NCI-H524 treated with DMSO at 0.1 percent for 48 hours (cell line): ENCODE measurements at regions not wholly inside any gene's neighbourhood (a gene's known extent, or its start where the extent isn't known, plus 50 kb on each side); places are given as distances from the start of the nearest gene placed in this dataset.

Experiments used
- DNase-seq: peaks from one replicate; lab custom pipeline; 2025; lab: John Stamatoyannopoulos, UW

DNA sequence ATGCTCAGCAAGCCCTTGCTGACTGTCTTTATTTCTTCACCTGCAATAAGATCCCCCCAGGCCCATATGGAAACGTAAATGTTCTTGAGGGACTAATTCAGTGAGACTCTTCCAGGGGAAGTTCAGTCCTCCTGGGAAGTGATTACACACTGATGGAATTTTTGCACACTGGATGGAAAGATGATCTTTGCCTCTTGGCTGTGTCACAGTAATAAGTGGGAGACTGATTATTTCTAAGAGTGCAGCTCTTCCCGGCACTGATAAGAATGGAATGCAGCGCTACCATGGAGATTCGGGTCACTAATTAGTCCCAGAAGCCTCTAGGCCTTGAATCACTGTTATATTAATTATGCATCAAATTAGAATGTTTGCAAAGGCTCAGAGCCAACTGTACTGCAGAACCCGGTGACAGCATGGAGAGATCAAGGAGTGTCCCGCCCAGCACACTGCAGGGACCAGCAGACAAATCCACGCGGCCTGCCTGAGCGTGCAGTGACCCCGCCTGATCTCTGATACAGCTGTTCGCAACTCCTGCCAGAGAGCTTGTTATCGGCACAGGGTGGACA is 178.3 kb downstream of the SNX19 start:
- no peak for DNase-seq

DNA sequence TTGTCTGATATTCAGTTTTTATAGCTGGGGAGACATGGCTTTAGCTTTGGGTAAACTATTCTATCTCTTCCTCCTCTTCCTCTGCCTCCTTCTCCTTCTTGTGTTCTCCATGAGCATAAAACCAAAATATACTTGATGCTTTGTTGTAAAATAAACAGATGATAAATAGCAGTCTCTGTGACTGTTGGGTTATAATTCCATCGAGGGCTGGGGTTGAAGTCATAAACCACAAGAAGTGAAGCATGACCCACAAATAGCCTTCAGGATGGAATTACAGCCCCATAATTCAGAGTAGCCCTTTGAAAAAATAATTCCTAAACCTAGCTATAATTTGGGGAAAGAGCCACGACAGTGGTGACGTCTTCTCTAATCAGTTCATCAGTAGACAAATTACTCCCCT is 177.7 kb downstream of the SNX19 start:
- no peak for DNase-seq

DNA sequence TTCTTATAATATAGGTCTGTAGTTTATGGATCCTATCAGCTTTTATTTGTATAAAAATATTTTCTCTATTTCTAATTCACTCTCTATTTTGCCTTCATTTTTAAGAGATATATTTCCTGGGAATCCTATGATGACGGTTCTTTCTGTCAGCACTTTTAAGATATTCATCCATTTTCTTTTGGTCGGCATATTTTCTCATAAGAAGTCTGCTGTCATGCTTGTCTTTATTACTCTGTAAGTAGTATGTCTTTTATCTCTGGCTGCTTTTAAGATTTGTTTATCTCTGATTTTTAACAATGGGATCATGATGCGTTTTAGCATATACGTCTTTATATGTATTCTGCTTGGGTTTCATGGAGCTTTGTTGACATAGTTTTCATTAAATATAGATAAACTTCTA is 175.5 kb downstream of the SNX19 start:
- DNase-seq, result no peak

GRCh38 chr11:130744794-130745193 is 171.5 kb downstream of the SNX19 start:
- no peak for DNase-seq

DNA sequence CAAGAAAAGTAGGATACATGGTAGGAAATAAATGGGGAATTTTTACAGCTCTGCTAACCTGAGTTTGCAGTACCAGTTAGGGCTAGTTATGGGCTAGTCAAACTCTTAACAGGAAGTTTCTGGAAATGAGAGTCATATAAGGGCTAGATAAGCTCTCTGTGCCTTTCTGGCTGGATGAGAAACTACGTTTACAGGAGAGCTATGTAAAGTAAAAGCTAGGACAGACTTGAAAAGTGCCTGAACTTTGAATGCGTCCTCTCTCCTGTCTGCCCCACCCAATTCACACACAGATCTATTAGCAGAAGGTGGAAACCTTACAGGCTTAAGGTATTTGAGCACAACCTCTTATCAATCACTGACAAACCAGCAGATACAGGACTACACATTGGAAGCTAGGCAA is 167.1 kb downstream of the SNX19 start:
- no peak for DNase-seq

DNA sequence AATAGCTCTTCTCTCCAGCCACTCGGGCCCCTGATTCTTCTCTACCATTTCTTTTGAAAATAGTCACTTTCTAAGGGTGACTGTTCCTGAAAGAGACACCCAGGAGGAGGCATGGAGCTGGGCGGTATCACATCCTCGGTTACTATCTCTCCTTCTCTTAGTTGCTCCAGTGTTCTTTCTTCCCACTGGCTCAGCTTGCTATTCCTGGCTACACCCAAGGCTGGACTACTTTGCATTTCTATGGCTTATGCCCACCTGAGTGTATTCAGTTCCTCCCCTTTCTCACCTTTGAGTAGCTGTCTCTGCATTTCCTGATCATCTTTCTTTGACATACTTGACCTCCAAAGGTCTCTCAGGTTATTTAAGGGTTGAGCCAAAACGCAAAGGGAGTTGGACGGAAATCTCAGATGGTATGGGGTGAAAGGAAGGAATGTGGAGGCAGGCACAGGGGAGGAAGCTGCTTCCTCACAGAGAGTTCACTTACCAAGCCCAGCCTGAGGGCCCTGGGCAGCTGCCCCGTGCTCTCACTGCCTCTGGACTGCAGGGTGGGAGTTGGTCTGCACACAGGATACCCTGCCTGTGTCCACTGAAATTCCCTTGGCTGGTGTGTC is 155.7 kb downstream of the SNX19 start:
- no peak for DNase-seq

DNA sequence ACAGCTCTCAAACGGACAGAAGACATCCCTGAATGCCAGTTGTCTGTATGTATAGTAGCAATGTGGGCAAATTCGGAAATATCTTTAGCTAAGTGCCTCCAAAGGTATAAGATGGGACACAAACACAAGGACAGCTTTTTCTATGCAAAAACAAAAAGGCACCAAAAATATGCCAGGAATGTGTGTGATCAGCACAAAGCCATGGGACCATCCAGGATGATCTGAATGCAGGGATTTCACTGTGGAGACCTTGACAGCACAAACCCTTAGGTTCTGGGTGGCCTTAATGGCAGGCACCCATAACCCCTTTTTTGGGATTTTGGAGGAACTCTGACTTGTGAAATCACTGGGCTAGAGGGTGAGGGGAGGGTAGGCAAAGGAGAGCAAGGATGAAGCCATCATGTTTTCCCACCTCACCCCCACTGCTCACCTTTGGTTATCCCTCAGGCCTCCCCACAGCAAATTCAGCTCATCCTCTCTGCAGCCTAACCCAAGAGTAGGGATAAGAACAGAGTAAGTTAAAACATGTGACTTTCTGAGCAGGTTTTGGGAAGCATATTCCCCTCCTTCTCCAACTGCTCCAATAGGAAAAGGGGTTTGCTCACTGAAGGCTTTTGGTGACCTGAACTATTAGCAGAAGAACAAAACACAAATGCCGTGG is 154.6 kb downstream of the SNX19 start:
- no peak for DNase-seq

- DNase-seq, result no peak
These were observed 153.6 kb downstream of the SNX19 start for GRCh38 chr11:130762638-130763037.

- DNase-seq, result no peak
These were observed 152.9 kb downstream of the SNX19 start for GRCh38 chr11:130763087-130763980.

GRCh38 chr11:130765406-130765805 is 150.9 kb downstream of the SNX19 start:
- DNase-seq, result no peak

DNA sequence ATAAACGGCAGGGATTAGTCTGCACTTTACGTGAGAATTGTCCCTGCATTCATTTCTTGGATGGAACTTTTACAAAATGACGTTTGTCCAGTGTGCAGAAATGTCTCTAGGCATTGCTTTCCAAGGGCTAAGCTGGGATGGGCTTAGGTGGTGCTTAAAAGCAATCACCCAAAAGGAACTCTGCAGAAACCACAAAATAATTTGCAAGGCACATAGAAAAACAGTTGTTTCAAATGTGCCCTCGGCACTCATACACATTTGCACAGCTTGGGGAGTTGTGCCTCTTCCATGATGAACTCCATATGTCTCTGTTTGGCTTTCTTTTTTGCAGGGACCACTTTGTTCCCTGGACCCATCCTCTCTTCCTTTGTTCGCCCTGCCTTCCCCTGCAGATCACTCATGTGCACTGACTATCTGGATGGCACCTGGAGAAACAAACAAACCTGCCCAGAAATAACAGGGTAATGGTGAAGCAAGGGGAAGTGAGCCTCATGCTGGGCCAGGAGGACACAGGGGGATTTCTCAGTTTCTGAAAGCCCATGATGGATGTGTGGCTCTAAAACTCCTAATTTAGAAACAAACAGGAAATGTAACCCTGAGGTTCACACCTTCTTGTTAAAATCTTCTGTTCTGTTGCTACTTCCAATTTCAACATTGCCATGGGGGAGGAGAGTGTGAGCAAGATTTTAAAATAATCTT is 150.2 kb downstream of the SNX19 start:
- no peak for DNase-seq

DNA sequence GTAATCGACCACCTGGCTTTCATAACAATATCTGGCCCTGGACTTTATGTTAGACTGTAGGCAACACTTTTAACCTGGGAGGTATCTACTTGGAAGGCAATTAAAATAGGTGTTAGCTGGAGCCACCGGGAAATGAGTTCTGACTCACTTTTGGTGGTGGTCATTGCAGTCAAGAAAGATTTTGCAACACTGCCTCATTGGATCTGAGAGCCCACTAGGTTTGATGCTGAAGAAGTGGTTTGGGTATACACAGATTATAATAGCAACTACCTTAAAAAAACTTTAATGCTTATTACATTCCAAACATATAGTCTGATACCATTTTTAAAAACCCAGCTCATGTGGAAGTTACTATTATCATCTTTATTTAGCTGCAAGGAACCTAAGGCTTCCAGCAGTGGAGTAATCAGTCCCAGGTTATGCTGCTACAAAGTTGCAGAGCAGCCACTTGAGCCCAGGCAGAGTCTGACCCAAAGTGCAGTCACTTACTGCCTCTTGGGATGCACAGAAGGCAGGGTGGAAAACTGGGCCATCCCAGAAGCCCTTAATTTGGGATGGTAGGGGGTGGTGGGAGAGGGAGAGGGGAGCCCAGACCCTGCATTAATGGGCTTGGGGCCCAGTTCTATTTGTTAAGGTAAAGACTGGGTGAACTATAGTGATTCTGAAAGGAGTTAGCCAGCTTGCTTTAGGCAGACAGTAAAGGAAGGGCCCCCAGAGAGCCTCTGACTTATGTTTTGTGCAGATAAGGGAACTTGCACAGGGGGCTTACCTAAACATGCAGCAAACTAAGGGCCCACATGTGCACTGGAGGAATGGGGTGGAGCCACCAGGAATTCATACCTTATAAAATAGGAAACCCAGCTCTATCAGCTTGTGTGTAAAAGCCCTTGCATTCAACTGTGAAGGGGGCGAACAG is 149.4 kb downstream of the SNX19 start:
- DNase-seq, result no peak

GRCh38 chr11:130769782-130770535 is 146.3 kb downstream of the SNX19 start:
- no peak for DNase-seq

DNA sequence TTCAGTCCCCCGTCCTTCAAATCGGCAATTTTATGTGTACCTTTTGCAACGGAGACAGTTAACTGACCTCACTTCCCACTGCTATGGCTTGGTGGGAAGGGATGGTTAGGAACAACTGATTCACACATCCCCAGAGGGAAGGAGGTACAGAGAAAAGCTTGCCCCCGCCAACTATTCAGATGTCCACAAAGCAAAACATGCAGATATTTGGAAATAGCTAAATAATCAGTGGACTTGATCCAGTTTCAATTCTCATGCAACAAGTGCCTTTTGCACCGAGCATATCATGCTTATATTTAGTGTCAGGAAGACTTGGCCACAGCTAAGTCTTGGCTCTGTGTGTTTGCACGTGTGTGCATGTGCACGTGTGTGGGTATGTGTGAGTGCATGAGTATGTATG is 144.6 kb downstream of the SNX19 start:
- DNase-seq, result no peak

- no peak for DNase-seq
These were observed 143.7 kb downstream of the SNX19 start for GRCh38 chr11:130772266-130773227.

GRCh38 chr11:130773244-130773820 is 142.9 kb downstream of the SNX19 start:
- no peak for DNase-seq

DNA sequence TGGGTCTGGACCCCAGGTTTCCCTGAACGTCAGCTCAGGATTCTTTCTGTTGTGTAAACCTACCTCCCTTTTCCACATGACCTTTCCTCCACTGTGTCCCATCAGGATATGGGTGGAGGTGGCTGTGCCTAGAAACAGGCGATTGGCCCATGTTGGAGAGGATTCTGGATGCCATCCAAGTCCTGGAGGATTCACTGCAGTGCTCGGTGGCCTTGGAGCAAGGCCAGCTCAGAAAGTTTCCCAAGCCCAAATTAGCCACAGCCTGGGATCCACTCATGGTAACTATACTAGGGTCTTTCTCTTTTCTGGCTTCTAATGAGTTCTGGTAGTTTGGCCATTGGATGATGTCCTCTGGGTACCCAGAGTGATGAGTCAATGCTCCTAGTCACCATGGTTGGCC is 141.6 kb downstream of the SNX19 start:
- no peak for DNase-seq

DNA sequence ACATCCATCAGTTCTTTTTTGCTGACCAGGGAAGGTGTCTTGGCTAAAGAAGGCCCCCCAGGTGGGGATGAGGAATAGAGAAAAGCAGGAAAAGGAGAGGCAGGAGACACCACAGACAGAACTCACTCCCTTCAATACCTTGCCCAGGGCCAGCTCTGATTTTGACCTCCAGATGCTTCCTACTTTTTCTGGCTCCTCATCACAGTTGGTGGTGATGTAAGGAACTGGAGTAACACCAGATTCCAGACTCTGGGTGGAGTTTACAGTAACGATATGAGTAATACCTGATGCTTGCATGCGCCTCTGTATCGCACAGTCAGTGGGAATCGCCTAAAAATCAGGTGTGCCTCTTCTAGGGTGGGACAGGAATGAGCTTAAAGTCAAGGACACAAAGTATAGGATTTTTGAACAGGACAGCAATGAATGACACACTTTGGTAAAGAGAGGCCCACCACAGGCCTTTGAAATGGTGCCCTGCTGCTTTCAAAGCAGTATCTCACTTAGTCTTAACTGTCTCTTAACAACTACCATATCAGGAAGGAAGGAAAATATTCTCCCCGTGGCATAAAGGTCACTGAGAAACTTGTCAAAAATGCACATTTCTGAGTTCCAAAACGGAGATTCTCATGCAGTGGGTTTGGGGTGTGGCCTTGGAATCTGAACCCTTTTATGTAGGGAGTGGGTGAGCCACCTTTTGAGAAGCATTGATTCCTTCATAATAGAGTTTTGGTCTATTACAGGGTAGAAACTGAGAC is 140.8 kb downstream of the SNX19 start:
- DNase-seq, result no peak
